HG02571 (cell line): ENCODE measurements at regions not wholly inside any gene's neighbourhood (a gene's known extent, or its start where the extent isn't known, plus 50 kb on each side); places are given as distances from the start of the nearest gene placed in this dataset.

Experiments used
- ATAC-seq: cut with Tn5 transposase; IDR thresholded peaks from one replicate; pipeline ENCODE4 v1.9.1; 2021; ENCODE audit warnings: mild to moderate bottlenecking, moderate library complexity; ENCODE audit not compliant: unreplicated experiment

GRCh38 chr4:3830774-3831528 lies 64.8 kb downstream of the ADRA2C start:
- ATAC-seq: no peak

GRCh38 chr4:3831529-3832150 lies 65.5 kb downstream of the ADRA2C start:
- ATAC-seq: no peak

- ATAC-seq: no peak
Measured at GRCh38 chr4:3832536-3833220, 66.5 kb downstream of the ADRA2C start.

GRCh38 chr4:3833326-3833989 lies 67.3 kb downstream of the ADRA2C start:
- ATAC-seq: no peak

GRCh38 chr4:3834186-3834662 lies 68.0 kb downstream of the ADRA2C start:
- no peak for ATAC-seq

- no peak for ATAC-seq
Measured at GRCh38 chr4:3834663-3835521, 68.7 kb downstream of the ADRA2C start.

GRCh38 chr4:3835527-3836405 lies 69.6 kb downstream of the ADRA2C start:
- ATAC-seq: no peak

GRCh38 chr4:3836406-3836755 lies 70.2 kb downstream of the ADRA2C start:
- ATAC-seq: no peak

GRCh38 chr4:3836756-3837601 lies 70.8 kb downstream of the ADRA2C start:
- ATAC-seq: no peak

GRCh38 chr4:3838437-3839380 lies 72.5 kb downstream of the ADRA2C start:
- ATAC-seq: no peak

- no peak for ATAC-seq
Measured at GRCh38 chr4:3845094-3845743, 79.0 kb downstream of the ADRA2C start.

- no peak for ATAC-seq
Measured at GRCh38 chr4:3845744-3846429, 79.7 kb downstream of the ADRA2C start.

- ATAC-seq: no peak
Measured at GRCh38 chr4:3847211-3847940, 81.2 kb downstream of the ADRA2C start.

- no peak for ATAC-seq
Measured at GRCh38 chr4:3848323-3848722, 82.1 kb downstream of the ADRA2C start.

GRCh38 chr4:3849140-3849539 lies 83.0 kb downstream of the ADRA2C start:
- ATAC-seq: no peak

GRCh38 chr4:3850128-3850527 lies 83.9 kb downstream of the ADRA2C start:
- ATAC-seq: no peak
